ENCODE measurements at regions not wholly inside any gene's neighbourhood (a gene's known extent, or its start where the extent isn't known, plus 50 kb on each side); places are given as distances from the start of the nearest gene placed in this dataset.

- no peak for TF ChIP-seq POLR2A (IDR thresholded peaks at IDR 0.05)
- TF ChIP-seq CTCF (IDR thresholded peaks at IDR 0.05), result no peak
- TF ChIP-seq POLR2AphosphoS5 (IDR thresholded peaks at IDR 0.05), result no peak
These were observed 113.4 kb upstream of the TCERG1L start for GRCh38 chr10:131424836-131425491.
